ENCODE measurements at regions not wholly inside any gene's neighbourhood (a gene's known extent, or its start where the extent isn't known, plus 50 kb on each side); places are given as distances from the start of the nearest gene placed in this dataset.

- TF ChIP-seq CTCF (conservative IDR thresholded peaks at IDR 0.05 in 1 of 2, IDR thresholded peaks at IDR 0.05 in 1 of 2; ENCODE audit: low read depth in 1 of 2, low read length in 2 of 2): no peak
- TF ChIP-seq EZH2 (IDR thresholded peaks at IDR 0.05; ENCODE audit: low read length, missing control alignments): no peak
Measured at GRCh38 chr16:82287937-82288336, 117.9 kb upstream of the MPHOSPH6 start.

All from fibroblast of lung (primary cell).